HepG2 (cell line): ENCODE measurements at regions not wholly inside any gene's neighbourhood (a gene's known extent, or its start where the extent isn't known, plus 50 kb on each side); places are given as distances from the start of the nearest gene placed in this dataset.

Source experiments
- FOXJ3 ChIP-seq: sonication (generic); formaldehyde crosslinking; IDR thresholded peaks from 2 replicates; pipeline ENCODE4 v1.4.0; 2020; ENCODE audit warnings: missing genetic modification reagents, mild to moderate bottlenecking, borderline replicate concordance
- MXD4 ChIP-seq: IDR thresholded peaks from 2 replicates; pipeline ENCODE4 v1.6.1; 2016; ENCODE audit warnings: mild to moderate bottlenecking, missing biosample characterization, missing genetic modification reagents
- NFIC ChIP-seq: IDR thresholded peaks from 2 replicates; pipeline ENCODE4 v1.6.1; 2012; ENCODE audit warnings: mild to moderate bottlenecking, low read length, inconsistent platforms
- TF ChIP-seq, protein P1 (sequence below): IDR thresholded peaks from 2 replicates; pipeline ENCODE4 v1.6.1; 2016; ENCODE audit warnings: missing biosample characterization, missing genetic modification reagents, low read depth

- TF ChIP-seq, protein P1, sequence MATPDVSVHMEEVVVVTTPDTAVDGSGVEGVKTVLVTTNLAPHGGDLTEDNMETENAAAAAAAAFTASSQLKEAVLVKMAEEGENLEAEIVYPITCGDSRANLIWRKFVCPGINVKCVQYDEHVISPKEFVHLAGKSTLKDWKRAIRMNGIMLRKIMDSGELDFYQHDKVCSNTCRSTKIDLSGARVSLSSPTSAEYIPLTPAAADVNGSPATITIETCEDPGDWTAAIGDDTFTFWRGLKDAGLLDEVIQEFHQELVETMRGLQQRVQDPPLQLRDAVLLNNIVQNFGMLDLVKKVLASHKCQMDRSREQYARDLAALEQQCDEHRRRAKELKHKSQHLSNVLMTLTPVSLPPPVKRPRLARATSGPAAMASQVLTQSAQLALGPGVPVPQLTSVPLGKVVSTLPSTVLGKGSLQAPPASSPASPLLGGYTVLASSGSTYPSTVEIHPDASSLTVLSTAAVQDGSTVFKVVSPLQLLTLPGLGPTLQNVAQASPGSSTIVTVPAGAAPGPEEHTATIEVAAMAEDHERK (CRISPR knock-in tag): no peak
- TF ChIP-seq NFIC: no peak
- TF ChIP-seq MXD4 (CRISPR knock-in tag): no peak
- no peak for TF ChIP-seq FOXJ3 (CRISPR knock-in tag)
Measured at GRCh38 chr10:29160150-29160617, 128.7 kb upstream of the LYZL1 start.
